Keratinocyte (primary cell): ENCODE measurements at regions not wholly inside any gene's neighbourhood (a gene's known extent, or its start where the extent isn't known, plus 50 kb on each side); places are given as distances from the start of the nearest gene placed in this dataset.

Experiments
- CTCF ChIP-seq, 3 experiments: IDR thresholded peaks in 1 of 3; conservative IDR thresholded peaks in 1 of 3; optimal IDR thresholded peaks in 1 of 3; 2 replicates in 2 of 3; 3 replicates in 1 of 3; pipeline versions ENCODE3 to v1.5.1; 2011; ENCODE audit warnings: low read length in 3 of 3, mild to moderate bottlenecking in 3 of 3, moderate library complexity in 2 of 3, control low read depth in 1 of 3, inconsistent platforms in 1 of 3; ENCODE audit not compliant: insufficient read depth in 2 of 3; ENCODE audit errors: extremely low read depth in 1 of 3
- EZH2 ChIP-seq: IDR thresholded peaks from one replicate; pipeline ENCODE4 v1.6.1; 2012; ENCODE audit warnings: inconsistent platforms, mild to moderate bottlenecking, low read length, moderate library complexity

GRCh38 chr5:126315341-126315740 is 107.9 kb upstream of the GRAMD2B start:
- TF ChIP-seq CTCF (optimal IDR thresholded peaks at IDR 0.05 in 1 of 3, IDR thresholded peaks at IDR 0.05 in 1 of 3, conservative IDR thresholded peaks at IDR 0.05 in 1 of 3; ENCODE audit: extremely low read depth in 1 of 3, insufficient read depth in 2 of 3, low read length in 3 of 3) (no peak), EZH2 (no peak)
